ENCODE measurements at regions not wholly inside any gene's neighbourhood (a gene's known extent, or its start where the extent isn't known, plus 50 kb on each side); places are given as distances from the start of the nearest gene placed in this dataset.

DNA sequence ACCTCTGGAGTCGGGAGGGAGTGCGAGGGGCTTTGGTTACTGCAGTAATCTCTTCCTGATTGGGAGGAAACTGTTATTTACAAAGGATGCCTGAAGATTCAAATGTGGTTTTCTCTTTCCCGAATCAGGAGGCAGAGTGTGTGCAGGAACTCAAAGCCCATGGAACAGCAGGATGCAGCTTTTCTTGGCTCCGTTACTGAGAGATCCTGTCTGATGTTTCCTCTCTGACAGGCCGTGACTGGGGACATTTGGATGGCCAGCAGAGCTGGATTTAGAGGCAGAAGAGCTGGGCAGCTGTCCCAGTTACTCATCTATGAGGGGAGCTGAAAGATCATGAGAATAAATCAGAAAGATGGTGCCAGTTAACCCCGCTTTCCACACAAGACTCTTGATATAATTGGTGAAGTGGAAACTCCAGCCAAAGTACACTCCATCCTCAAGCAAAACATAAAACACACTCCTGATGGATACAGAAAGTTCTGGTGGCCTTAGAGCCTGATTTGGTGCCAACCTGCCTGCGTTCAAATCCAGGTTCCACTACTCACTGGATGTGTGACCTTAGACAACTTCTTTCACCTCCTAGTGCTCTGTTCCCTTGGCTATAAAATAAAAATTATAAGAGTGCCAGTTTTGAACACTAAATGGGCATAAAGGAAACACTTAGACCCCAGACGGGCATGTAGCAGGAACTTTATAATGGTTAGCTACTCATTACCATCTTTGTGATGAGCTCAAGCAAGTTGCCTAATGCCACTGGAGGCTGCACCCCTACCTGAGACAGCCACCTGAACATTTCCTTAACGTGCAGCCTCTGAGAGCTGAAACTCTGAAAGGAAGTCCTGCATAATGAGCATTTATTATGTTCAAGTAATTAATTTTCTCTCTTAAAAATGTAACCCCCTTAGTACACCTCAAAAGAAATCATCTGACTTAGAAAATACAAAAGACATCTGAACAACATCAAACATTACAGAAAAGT, 349.0 kb upstream of the GATB start:
- DNase-seq: no peak

DNA sequence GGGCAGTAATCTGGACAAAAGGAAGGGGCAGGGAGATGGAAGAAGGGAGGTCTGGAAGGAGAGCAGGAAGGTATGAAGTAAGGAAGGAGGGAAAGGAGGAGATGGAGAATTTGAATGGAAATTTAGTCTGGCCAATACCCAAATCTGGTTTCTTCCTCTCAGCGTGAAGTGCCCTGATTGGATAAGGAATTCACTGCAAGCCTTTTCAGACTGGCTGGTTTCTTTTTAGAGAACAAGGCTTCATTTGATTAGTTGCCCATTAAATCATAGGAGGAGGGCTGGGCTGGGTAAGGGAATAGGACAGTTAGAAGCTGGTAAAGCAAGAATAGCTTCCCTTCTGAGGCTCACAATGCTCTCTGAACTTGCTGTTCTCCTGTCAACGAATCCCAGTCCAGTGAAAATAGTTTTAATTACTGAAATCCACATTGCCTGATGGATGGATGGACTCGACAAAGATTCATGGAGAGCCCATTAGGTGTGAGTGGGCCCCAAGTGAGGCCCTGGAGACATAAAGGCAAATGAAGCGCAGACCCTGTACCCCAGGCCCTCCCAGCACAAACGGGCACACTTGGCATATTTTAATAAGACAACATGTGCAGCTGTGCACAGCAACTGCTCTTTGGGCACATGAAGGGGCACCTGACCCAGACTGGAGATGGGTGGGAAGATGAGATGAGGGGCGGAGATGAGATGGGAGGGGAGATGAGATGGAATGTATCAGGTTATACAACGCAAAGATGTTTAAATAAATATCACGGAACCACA, 347.1 kb upstream of the GATB start:
- DNase-seq: no peak

DNA sequence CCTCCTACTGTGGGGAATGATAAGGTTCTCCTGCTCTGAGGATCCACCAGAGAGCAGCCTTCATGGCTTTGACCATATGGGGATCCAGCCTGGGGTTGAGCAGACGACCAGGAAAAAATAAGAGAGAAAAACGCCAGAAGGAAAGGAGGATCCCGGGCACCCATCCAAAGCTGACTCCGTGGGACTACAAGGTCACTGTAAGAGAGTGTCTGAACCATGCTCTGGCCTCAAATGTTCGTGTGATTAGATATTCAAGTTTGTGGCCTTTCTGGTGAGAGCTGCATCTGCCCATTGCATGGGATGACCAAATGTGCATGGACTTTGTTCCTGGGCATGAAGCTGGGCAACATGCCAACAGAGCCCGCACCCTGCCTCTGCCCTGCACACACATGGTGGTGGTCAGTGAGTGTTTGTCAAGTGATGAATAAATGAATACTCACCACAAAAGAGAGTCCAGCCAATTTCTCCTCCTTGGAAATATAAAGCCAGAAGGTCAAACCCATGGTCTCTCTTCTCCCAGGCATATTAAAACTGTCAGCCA, 346.0 kb upstream of the GATB start:
- DNase-seq: no peak

DNA sequence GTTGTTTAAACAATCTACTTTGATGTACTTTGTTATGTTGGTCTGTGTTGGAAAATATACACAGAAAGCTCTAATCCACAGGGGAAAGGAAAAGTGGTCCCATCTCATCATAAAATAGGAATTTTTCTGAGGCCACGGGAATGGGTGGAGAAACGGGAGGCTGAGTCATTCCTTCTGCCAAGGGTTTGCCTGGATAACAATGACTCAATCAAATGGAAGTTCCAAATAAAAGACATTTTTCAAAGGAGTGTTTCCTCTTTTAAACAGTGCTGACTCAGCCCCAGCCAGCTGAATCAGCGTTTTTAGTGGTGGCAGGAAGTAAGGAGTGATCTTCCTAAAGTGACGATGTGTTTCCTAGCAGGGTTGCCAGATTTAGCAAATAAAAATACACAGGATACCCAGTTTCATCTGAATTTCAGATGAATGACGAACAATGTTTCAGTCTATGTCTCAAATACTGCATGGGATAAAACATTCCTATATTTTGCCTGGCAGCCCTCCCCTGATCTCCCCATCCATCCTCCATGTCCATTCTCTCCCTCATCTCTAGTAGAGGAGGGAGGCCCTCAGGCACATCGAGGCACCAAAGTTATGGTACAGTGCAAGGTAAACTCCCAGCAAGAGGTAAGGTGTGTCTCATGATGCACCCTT, 345.4 kb upstream of the GATB start:
- no peak for DNase-seq

DNA sequence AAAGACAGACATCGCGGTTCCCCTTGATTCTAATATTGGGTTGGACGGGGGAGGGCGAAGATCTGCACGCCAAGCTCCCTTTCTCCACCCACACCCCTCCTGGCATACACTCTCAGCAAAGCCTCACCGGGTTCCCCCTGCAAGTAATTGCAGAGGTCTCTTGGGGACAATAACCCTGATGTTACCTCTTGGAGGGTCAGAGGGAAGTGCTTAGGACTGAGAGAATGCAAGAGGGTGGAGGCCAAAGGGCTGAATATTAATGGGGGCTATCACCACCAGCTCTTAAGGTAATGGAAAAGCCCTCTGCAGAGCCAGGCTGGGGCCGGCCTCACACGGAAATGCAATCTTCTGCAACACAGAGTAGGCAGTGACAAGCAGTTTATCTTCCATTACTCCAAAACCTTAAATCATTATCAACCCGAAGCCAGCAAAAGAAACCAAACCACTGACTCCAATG, 344.1 kb upstream of the GATB start:
- DNase-seq: no peak

DNA sequence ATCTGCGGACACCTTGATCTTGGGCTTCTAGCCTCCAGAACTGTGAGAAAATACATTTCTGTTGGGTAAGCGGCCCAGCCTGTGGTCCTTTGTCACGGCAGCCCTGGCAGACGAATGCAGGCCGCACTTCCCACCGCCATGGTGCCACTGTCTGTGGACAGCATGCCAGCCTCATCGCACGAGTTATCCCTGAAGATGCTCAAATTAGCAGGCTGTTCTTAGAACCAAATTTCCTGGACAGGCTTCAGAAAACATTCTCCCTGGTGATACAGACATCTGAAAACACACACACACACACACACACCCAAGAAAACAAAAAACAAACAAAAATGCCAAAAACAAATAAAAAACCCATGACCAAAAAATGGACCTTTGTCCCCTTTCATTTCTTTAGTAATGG, 343.5 kb upstream of the GATB start:
- no peak for DNase-seq

DNA sequence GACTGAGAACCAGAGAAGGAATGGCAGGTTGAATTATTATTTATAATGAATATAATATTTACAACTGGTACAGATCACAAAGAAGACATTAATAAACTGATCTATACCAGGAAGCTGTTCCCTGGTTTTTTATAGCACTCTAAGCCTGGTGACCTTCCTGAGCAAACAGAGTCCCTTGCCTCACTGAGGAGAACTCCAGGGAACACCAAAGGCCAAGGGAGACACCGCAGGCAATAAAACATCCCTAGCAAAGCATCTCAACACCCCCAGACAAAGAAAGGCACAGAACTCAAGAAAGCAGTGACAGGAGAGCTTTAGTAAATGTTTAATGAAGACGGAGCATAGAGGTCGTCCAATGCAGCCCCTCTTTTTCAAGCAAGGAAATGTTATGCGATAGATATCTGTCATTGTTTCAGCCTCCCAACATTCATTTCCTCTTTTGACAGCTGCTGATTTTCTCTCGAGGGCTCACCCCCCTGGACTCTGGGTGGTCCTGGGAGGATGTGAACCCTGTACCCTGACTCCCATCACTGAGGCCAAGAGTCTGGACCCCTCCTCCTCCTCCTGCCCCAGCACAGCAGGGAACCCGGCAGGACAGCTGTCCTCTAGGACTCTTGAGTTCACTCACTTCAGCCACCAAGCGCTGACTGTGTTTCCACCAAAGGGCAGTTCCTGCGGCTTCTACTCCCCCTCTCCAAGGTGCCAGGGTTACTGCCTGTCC, 342.5 kb upstream of the GATB start:
- DNase-seq: no peak

DNA sequence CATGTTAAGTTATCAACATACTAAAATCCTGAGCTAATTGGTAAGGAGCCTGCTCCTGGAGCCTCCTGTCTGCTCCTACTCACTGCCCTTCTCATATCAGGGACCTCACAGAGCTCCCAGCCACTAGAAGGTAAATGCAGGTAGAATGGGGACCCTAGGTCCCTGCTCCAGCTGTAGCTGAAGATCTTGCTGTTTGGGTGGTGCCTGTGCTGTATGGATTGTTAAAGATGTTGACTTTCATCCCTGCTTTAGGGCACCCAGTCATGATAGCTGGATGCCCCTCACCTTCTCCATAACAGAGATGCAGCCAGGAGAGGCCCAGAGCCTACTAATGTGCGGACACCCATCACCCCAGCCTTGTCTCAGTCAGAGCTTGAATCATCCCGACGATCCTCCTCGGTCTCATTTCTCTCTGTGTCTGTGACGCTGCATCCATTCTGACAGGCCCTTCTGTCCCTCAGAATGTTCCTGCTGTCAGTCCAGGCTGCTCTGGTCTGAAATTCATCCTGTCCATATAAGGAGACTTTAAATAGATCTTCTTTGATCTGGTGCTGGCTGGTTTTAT, 341.7 kb upstream of the GATB start:
- no peak for DNase-seq

DNA sequence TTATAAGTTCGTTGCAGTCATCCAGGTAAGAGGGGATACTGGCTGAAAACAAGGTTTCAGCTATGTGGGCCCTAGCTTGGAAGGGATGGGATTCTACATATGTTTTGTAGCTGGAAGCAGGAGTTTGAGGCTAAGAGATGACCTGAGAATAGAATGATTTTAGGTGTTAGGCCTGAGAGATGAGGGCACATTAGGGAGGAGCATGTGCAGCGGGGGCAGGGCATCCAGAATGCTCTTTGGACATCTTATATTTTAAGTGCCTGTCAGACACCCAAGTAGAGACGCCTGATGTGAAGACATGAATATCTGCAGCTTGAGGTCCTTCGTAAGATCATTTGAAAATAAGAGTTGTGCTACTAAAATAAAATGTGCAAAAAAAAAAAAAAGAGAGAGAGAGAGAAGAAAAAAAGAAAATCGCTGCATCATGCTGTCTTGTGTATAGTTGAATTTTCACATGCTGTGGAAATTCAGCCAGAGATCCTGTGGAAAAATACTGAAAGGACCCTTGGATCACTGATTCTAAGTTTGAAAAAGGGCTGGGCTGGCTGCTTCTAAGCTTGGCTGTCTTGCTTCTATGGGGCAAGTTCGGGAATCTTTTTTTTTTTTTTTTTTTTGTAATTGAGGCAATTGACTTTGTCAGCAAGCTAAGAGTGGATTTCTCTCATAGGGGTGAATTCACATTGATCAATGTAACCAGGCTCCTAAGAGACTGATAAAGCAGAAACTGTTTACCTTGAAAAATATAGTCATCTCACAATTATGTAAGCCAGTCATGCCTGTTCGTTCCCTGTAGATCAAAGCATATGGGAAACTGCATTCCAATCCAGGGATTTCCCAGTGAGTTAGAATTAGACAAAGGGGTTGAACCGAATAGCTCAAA, 341.0 kb upstream of the GATB start:
- DNase-seq: no peak

DNA sequence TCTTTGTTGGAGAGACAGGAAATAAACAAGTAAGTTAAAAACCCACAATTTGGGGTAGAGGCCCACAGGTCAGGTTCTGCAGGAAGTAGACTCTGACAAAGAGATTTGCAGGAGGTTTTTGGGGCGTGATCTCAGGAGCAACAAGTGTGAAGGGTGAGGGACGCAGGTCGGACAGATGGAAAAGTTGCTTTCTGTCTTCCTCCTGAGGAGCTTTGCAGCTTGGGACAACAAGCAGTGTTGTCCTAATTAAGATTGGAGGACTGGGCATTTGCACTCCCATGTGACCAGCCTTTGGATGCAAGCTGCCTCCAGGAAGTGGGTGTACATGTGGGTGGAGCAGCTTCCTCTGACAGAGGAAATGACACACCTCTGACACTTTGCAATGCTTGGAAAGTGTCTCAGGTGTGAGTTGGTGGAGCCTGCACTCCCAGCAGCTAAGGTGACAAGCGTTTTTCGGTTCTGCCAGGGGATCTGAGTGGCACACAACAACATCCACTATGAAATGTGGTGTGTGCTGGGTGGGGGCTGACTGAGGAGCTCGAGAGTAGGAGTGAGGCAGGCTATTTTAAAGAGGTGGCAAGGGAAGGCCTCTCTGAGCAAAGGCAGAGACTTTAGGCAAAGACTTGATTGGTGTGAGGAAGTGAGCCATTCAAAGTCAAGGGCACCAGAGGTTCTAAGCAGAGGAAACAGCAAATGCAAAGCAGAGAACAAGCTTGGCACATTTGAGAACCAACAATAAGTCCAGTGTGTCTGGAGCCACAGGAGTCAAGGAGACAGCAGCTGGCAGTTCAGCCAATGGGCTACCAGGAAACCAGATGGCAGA, 339.8 kb upstream of the GATB start:
- DNase-seq: no peak

DNA sequence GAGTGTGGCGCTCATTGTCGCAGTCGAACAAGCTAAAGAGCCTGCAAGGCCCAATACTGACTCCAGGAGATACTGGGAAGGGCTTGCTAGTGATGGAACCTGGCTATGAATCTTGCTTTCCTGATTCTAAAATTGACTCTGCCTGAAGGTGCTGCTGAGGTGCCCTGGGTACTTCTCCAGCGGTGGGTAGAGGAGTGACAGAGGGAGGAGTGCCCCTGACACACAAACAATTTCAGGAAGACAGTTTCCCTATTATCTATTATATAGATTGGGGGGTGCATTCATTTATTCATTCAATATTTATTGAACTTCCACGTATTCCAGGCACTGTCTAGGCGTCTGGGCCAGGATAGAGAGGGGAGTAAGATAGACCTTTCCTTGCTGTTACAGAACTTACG, 339.2 kb upstream of the GATB start:
- DNase-seq: no peak

DNA sequence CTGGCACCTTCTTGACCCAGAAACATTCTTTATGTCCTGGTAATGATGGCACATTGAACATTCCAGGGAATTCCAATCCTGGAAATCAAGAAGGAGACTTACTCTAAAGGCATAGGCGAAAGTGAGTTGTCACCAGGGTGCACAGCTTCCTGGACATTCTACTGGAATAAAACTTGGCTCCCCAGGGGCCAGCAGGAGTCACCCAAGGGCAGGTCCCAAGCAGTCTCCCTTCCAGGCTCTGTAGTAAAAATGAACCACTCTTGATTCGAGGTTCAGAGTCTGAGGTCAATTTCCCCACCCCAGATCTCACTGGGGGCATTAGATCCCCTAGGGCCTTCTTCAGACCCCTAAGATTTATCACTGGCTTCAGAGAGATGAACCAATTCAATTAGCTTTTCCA, 338.7 kb upstream of the GATB start:
- DNase-seq: no peak

DNA sequence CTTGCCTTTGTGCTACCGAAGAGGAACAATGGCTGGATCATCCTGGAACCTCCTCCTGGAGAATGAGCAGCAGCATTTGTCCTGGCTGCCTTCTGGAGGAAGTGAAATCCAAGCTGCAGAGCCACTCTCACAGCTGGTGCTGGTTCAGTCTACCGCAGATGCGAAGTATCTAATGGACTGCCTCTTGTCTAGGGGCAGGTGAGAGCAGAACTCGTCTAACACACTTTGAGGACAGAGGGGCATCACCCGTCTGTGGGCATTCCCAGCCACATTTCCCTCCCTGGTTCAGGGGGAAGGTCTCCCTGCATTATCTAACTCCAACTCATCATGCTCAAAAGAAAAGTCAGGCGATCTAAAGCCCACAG, 338.2 kb upstream of the GATB start:
- DNase-seq: no peak

DNA sequence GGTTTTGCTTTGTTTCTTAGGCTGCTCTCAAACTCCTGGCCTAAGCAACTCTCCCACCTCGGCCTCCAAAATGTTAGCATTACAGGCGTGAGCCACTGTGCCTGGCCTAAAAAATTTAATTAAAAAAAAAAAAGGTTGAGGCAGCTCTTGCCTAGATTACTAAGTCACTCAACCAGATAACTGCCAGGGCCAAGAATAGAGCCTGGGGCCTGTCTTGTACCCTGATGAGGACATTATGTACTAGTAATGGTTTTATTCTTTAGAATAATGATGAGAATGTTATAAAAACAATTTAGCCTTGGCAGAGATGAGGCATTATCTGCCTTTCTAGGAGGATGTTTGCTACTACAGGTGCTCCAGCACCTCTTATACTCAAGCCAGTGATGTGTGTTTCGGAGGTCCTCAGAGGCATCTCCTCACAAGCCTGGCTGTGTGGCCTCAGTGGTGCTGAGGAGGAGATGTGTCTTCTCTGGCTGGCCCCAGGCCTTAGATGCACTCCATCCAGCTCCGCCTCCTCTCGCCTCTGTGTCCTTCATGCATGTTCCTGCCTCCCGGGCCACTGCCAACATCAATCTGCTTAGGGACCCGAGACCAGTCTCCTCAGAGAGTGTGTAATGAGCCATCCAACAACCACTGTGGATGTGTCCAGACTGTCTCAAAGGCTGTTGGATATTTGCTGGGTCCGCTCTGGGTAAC, 337.7 kb upstream of the GATB start:
- no peak for DNase-seq

DNA sequence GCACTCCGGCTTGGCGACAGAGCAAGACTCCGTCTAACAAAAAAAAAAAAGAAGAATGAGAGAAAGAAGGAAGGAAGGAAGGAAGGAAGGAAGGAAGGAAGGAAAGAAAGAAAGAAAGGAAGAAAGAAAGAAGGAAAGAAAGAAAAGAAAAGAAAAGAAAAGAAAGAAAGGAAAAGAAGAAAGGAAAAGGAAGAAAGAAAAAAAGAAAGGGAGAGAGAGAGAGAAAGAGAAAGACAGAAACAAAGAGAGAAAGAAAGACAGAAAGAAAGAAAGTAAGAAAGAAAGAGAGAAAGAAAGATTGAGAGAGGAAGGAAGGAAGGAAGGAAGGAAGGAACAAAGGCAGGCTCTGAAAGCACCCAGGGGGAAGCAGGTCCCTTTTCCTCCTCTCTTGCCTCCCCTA, 336.6 kb upstream of the GATB start:
- no peak for DNase-seq

DNA sequence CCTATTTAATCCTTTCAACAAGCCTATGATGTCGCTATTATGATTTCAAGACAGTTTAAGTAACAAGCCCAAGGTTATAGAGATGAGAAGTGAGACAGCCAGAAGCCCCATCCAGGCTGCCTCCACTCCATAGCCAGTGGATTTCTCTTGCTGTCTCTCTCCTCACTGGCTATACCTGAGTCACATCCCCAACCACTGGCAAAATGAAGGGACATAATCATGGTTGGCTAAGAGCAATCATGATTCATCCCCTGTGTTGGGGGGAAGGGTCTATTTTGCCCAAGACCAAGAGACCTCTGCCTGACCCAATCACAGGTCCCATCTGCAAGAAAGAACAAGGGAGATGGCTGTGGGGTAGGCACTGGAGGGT, 334.9 kb upstream of the GATB start:
- DNase-seq: no peak

DNA sequence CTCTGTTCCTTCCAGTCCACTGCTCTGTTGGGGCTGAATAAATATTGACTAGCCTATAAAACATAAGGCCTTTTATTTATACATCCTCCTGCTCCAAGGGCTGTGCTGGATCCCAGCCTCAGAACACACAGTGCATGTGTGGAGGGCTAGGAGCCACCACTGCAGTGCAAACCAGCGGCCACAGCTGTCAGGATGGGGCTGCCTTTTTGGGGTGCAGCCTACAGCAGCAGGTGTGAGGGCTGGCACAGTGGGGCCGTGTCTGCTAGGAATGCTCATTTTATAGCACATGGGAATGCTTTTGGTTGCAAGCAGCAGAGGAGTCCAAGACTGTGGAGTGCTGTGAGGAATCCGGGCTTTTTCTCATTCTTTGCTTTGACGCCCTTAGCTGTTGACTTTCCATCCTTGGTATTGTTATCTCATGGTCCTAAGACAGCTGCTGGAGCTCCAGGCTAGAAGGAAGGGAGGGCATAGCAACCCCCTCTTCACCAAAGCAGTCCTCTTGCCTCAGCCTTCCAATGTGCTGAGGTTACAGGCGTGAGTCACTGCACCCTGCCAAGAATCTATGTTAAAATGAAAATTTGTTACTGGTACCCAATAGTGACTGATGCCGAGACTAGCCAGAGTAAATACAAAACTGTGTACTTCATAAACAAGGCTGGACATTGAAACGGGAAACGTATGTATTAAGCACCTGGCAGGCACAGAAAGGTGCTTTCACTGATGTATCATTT, 334.3 kb upstream of the GATB start:
- no peak for DNase-seq

DNA sequence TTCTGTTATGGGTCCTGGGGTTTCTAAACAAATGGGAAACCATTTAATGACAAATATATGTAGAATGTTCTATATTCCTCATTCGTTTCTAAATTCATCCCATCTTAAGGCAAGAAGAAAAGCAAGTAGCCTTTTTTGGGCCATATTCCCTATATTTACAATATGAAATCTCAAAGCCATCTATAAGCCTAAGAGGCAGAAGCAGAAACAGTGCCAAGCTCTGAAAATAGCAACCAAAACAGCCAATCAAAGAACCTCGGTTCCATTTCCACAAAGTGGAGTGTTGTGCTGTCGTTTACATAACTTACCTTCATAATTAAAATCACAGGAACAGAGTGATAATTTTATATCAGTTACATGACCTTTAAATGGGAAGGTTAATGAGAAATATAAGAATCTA, 330.6 kb upstream of the GATB start:
- DNase-seq: no peak

DNA sequence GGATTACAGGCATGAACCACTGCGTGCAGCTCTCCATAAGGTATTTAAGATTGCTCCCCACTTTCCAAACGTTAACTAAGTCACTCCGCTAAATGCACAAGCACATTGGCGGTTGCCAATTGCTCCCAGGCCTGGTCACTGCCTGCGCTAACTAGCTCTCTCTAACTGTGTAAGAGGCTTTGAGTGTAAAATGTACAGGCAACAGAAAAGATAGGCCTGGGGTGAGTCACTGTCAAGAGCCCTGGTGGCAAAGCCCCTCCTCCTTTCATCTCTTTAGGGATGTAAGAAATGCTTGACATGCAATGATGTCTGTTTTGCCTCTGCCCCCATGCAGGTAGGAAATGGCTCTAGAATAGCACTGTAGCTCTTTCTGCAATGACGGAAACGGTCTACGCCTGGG, 329.7 kb upstream of the GATB start:
- no peak for DNase-seq

Data from NCI-H526 treated with DMSO at 0.1 percent for 48 hours (cell line).